HEK293 (cell line): ENCODE measurements at regions not wholly inside any gene's neighbourhood (a gene's known extent, or its start where the extent isn't known, plus 50 kb on each side); places are given as distances from the start of the nearest gene placed in this dataset.

ENCODE experiments used
- KLF7 ChIP-seq: fragments of 450-650 bp; formaldehyde crosslinking; IDR thresholded peaks from 2 replicates; pipeline ENCODE4 v1.5.1; 2016; ENCODE audit warnings: missing biosample characterization, missing genetic modification characterization, borderline replicate concordance
- MYNN ChIP-seq: fragments of 450-650 bp; formaldehyde crosslinking; IDR thresholded peaks from 2 replicates; pipeline ENCODE4 v1.5.1; 2016; ENCODE audit warnings: missing biosample characterization, missing genetic modification characterization, borderline replicate concordance
- PRDM10 ChIP-seq: fragments of 450-650 bp; formaldehyde crosslinking; IDR thresholded peaks from 2 replicates; pipeline ENCODE4 v1.5.1; 2016; ENCODE audit warnings: missing biosample characterization, missing genetic modification characterization
- TCF7L2 ChIP-seq: IDR thresholded peaks from 2 replicates; pipeline ENCODE4 v1.6.1; 2011; ENCODE audit warnings: low read depth, mild to moderate bottlenecking, inconsistent platforms, low read length, moderate library complexity, borderline replicate concordance
- ZBTB8A ChIP-seq: fragments of 450-650 bp; formaldehyde crosslinking; IDR thresholded peaks from 2 replicates; pipeline ENCODE4 v1.5.1; 2016; ENCODE audit warnings: missing biosample characterization, missing genetic modification characterization
- ZFHX2 ChIP-seq: fragments of 450-650 bp; formaldehyde crosslinking; conservative IDR thresholded peaks from 2 replicates; pipeline ENCODE4 v1.5.1; 2016; ENCODE audit warnings: missing biosample characterization, missing genetic modification characterization
- ZNF24 ChIP-seq: fragments of 450-650 bp; formaldehyde crosslinking; IDR thresholded peaks from 2 replicates; pipeline ENCODE4 v1.5.1; 2016; ENCODE audit warnings: missing biosample characterization, missing genetic modification characterization
- ZNF274 ChIP-seq, 2 experiments: fragments of 200-500 bp in 1 of 2; fragments of 450-650 bp in 1 of 2; sonication (Bioruptor generic) in 1 of 2; formaldehyde crosslinking in 1 of 2; IDR thresholded peaks; 2 replicates each; pipeline versions ENCODE4 v1.5.1 to v1.6.1; 2014 to 2016; ENCODE audit warnings: borderline replicate concordance in 1 of 2, inconsistent platforms in 1 of 2, low read length in 1 of 2, missing biosample characterization in 1 of 2, missing genetic modification characterization in 1 of 2
- ZNF366 ChIP-seq: fragments of 450-650 bp; formaldehyde crosslinking; conservative IDR thresholded peaks from 2 replicates; pipeline ENCODE4 v1.5.1; 2016; ENCODE audit warnings: missing biosample characterization, missing genetic modification characterization
- ZNF416 ChIP-seq: fragments of 450-650 bp; formaldehyde crosslinking; IDR thresholded peaks from 2 replicates; pipeline ENCODE4 v1.5.1; 2016; ENCODE audit warnings: missing biosample characterization, missing genetic modification characterization
- ZNF639 ChIP-seq: fragments of 450-650 bp; formaldehyde crosslinking; IDR thresholded peaks from 2 replicates; pipeline ENCODE4 v1.5.1; 2016; ENCODE audit warnings: missing biosample characterization, missing genetic modification characterization
- TF ChIP-seq, protein P1 (sequence below): fragments of 450-650 bp; formaldehyde crosslinking; IDR thresholded peaks from 2 replicates; pipeline ENCODE4 v1.5.1; 2016; ENCODE audit warnings: missing biosample characterization, missing genetic modification characterization
- TF ChIP-seq, protein P2 (sequence below): fragments of 450-650 bp; formaldehyde crosslinking; IDR thresholded peaks from 2 replicates; pipeline ENCODE4 v1.5.1; 2016; ENCODE audit warnings: missing biosample characterization, missing genetic modification characterization

- TF ChIP-seq TCF7L2 (peak; percentile 99), ZNF416 (tag by site-specific recombination) (no peak), KLF7 (no peak), ZFHX2 (no peak), ZNF274 (IDR thresholded peaks at IDR 0.05; ENCODE audit: low read length) (no peak), ZNF274 (tag by site-specific recombination; IDR thresholded peaks at IDR 0.05; ENCODE audit: borderline replicate concordance) (no peak), ZNF24 (tag by site-specific recombination) (peak; percentile 78), ZBTB8A (tag by site-specific recombination) (0 out of 2 replicates have a peak, but pooled peaks have one; percentile 45), PRDM10 (tag by site-specific recombination) (no peak; the same call in 1 of the 2 replicates), ZNF366 (tag by site-specific recombination) (peak; percentile 91), MYNN (tag by site-specific recombination) (no peak), ZNF639 (tag by site-specific recombination) (0 out of 2 replicates have a peak, but pooled peaks have one; percentile 34)
- TF ChIP-seq, protein P1, sequence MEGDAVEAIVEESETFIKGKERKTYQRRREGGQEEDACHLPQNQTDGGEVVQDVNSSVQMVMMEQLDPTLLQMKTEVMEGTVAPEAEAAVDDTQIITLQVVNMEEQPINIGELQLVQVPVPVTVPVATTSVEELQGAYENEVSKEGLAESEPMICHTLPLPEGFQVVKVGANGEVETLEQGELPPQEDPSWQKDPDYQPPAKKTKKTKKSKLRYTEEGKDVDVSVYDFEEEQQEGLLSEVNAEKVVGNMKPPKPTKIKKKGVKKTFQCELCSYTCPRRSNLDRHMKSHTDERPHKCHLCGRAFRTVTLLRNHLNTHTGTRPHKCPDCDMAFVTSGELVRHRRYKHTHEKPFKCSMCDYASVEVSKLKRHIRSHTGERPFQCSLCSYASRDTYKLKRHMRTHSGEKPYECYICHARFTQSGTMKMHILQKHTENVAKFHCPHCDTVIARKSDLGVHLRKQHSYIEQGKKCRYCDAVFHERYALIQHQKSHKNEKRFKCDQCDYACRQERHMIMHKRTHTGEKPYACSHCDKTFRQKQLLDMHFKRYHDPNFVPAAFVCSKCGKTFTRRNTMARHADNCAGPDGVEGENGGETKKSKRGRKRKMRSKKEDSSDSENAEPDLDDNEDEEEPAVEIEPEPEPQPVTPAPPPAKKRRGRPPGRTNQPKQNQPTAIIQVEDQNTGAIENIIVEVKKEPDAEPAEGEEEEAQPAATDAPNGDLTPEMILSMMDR (tag by site-specific recombination): no peak
- TF ChIP-seq, protein P2, sequence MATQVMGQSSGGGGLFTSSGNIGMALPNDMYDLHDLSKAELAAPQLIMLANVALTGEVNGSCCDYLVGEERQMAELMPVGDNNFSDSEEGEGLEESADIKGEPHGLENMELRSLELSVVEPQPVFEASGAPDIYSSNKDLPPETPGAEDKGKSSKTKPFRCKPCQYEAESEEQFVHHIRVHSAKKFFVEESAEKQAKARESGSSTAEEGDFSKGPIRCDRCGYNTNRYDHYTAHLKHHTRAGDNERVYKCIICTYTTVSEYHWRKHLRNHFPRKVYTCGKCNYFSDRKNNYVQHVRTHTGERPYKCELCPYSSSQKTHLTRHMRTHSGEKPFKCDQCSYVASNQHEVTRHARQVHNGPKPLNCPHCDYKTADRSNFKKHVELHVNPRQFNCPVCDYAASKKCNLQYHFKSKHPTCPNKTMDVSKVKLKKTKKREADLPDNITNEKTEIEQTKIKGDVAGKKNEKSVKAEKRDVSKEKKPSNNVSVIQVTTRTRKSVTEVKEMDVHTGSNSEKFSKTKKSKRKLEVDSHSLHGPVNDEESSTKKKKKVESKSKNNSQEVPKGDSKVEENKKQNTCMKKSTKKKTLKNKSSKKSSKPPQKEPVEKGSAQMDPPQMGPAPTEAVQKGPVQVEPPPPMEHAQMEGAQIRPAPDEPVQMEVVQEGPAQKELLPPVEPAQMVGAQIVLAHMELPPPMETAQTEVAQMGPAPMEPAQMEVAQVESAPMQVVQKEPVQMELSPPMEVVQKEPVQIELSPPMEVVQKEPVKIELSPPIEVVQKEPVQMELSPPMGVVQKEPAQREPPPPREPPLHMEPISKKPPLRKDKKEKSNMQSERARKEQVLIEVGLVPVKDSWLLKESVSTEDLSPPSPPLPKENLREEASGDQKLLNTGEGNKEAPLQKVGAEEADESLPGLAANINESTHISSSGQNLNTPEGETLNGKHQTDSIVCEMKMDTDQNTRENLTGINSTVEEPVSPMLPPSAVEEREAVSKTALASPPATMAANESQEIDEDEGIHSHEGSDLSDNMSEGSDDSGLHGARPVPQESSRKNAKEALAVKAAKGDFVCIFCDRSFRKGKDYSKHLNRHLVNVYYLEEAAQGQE: no peak
These were observed 488.5 kb upstream of the SOX9 start for GRCh38 chr17:71632328-71632727.
